GM19351 (cell line): ENCODE measurements at regions not wholly inside any gene's neighbourhood (a gene's known extent, or its start where the extent isn't known, plus 50 kb on each side); places are given as distances from the start of the nearest gene placed in this dataset.
"Not testable (repeated sequence)": the region's sequence is repeated elsewhere in the genome, so short reads cannot be mapped to it uniquely, and the experiment has no call there.

ENCODE experiments used
- ATAC-seq: cut with Tn5 transposase; IDR thresholded peaks from one replicate; pipeline ENCODE4 v1.9.1; 2021; ENCODE audit warnings: mild to moderate bottlenecking, moderate library complexity; ENCODE audit not compliant: unreplicated experiment

GRCh38 chr13:90576067-90576466 lies 771.4 kb upstream of the MIR17HG start:
- ATAC-seq, result no peak

GRCh38 chr13:90577726-90578125 lies 769.8 kb upstream of the MIR17HG start:
- no peak for ATAC-seq

- no peak for ATAC-seq
Observed at GRCh38 chr13:90585392-90585791, 762.1 kb upstream of the MIR17HG start.

- no peak for ATAC-seq
Observed at GRCh38 chr13:90591260-90591926, 756.1 kb upstream of the MIR17HG start.

GRCh38 chr13:90591927-90592268 lies 755.6 kb upstream of the MIR17HG start:
- no peak for ATAC-seq

- ATAC-seq, result no peak
Observed at GRCh38 chr13:90592943-90593342, 754.5 kb upstream of the MIR17HG start.

- ATAC-seq, result no peak
Observed at GRCh38 chr13:90594681-90595080, 752.8 kb upstream of the MIR17HG start.

- ATAC-seq, result no peak
Observed at GRCh38 chr13:90605664-90606063, 741.8 kb upstream of the MIR17HG start.

- not testable (repeated sequence) for ATAC-seq
Observed at GRCh38 chr13:90606921-90607320, 740.6 kb upstream of the MIR17HG start.

- ATAC-seq, result no peak
Observed at GRCh38 chr13:90612391-90612790, 735.1 kb upstream of the MIR17HG start.

GRCh38 chr13:90613076-90613795 lies 734.3 kb upstream of the MIR17HG start:
- no peak for ATAC-seq

- no peak for ATAC-seq
Observed at GRCh38 chr13:90615236-90615635, 732.3 kb upstream of the MIR17HG start.

- no peak for ATAC-seq
Observed at GRCh38 chr13:90615767-90616166, 731.7 kb upstream of the MIR17HG start.

- ATAC-seq, result no peak
Observed at GRCh38 chr13:90618133-90618532, 729.4 kb upstream of the MIR17HG start.

- ATAC-seq, result no peak
Observed at GRCh38 chr13:90622541-90622940, 724.9 kb upstream of the MIR17HG start.

- ATAC-seq, result no peak
Observed at GRCh38 chr13:90623318-90624011, 724.0 kb upstream of the MIR17HG start.

- ATAC-seq, result no peak
Observed at GRCh38 chr13:90627813-90628212, 719.7 kb upstream of the MIR17HG start.

GRCh38 chr13:90628471-90628870 lies 719.0 kb upstream of the MIR17HG start:
- ATAC-seq, result no peak

- no peak for ATAC-seq
Observed at GRCh38 chr13:90630716-90631115, 716.8 kb upstream of the MIR17HG start.

GRCh38 chr13:90632184-90632583 lies 715.3 kb upstream of the MIR17HG start:
- no peak for ATAC-seq

GRCh38 chr13:90633849-90634248 lies 713.6 kb upstream of the MIR17HG start:
- no peak for ATAC-seq

GRCh38 chr13:90640976-90641375 lies 706.5 kb upstream of the MIR17HG start:
- no peak for ATAC-seq
